SW480 (cell line): ENCODE measurements at regions not wholly inside any gene's neighbourhood (a gene's known extent, or its start where the extent isn't known, plus 50 kb on each side); places are given as distances from the start of the nearest gene placed in this dataset.

ENCODE experiments used
- DNase-seq: peaks from one replicate; pipeline ENCODE4 v3.0.0-alpha.2; 2016; ENCODE audit warnings: low spot score

GRCh38 chr4:176843710-176844109 lies 51.0 kb upstream of the VEGFC start:
- DNase-seq = no peak

GRCh38 chr4:176844448-176844847 lies 51.7 kb upstream of the VEGFC start:
- no peak for DNase-seq

- no peak for DNase-seq
Observed at GRCh38 chr4:176845636-176846035, 52.9 kb upstream of the VEGFC start.

- DNase-seq = no peak
Observed at GRCh38 chr4:176849076-176849475, 56.4 kb upstream of the VEGFC start.

- DNase-seq = no peak
Observed at GRCh38 chr4:176850436-176850835, 57.7 kb upstream of the VEGFC start.

- no peak for DNase-seq
Observed at GRCh38 chr4:176856421-176856820, 63.7 kb upstream of the VEGFC start.

GRCh38 chr4:176858839-176859238 lies 66.1 kb upstream of the VEGFC start:
- DNase-seq = no peak

- no peak for DNase-seq
Observed at GRCh38 chr4:176864238-176864637, 71.5 kb upstream of the VEGFC start.

- DNase-seq = no peak
Observed at GRCh38 chr4:176868676-176869075, 76.0 kb upstream of the VEGFC start.

- no peak for DNase-seq
Observed at GRCh38 chr4:176872461-176872860, 79.7 kb upstream of the VEGFC start.

- no peak for DNase-seq
Observed at GRCh38 chr4:176874721-176875445, 82.2 kb upstream of the VEGFC start.

- DNase-seq = no peak
Observed at GRCh38 chr4:176875446-176875930, 82.8 kb upstream of the VEGFC start.

- no peak for DNase-seq
Observed at GRCh38 chr4:176879380-176880116, 86.8 kb upstream of the VEGFC start.

- DNase-seq = no peak
Observed at GRCh38 chr4:176882206-176882605, 89.5 kb upstream of the VEGFC start.

- no peak for DNase-seq
Observed at GRCh38 chr4:176883108-176883550, 90.4 kb upstream of the VEGFC start.

GRCh38 chr4:176883681-176884418 lies 91.1 kb upstream of the VEGFC start:
- DNase-seq = no peak

- DNase-seq = no peak
Observed at GRCh38 chr4:176885224-176885623, 92.5 kb upstream of the VEGFC start.

GRCh38 chr4:176886135-176886534 lies 93.4 kb upstream of the VEGFC start:
- DNase-seq = no peak

GRCh38 chr4:176889776-176890175 lies 97.1 kb upstream of the VEGFC start:
- no peak for DNase-seq

- no peak for DNase-seq
Observed at GRCh38 chr4:176894498-176894897, 101.8 kb upstream of the VEGFC start.

GRCh38 chr4:176896211-176896610 lies 103.5 kb upstream of the VEGFC start:
- no peak for DNase-seq

- no peak for DNase-seq
Observed at GRCh38 chr4:176897226-176897625, 104.5 kb upstream of the VEGFC start.

- DNase-seq = no peak
Observed at GRCh38 chr4:176898791-176899190, 106.1 kb upstream of the VEGFC start.
